MCF 10A (cell line): ENCODE measurements at regions not wholly inside any gene's neighbourhood (a gene's known extent, or its start where the extent isn't known, plus 50 kb on each side); places are given as distances from the start of the nearest gene placed in this dataset.
A peak's percentile ranks its signal among the peaks of the same experiment; 100 is the strongest.

ENCODE experiments used
- BruUV-seq: library from RNA; stranded (reverse); fragments of 400-500 nt; replicated peaks from 2 replicates; lab custom pipeline; 2021; lab: Mats Ljungman, UMichigan
- CTCF ChIA-PET: fragments of 300-600 bp; sonication (Branson Sonifier 250); formaldehyde crosslinking; extraction: SDS; loops from one replicate; lab custom pipeline; 2021; ENCODE audit warnings: antibody characterized with exemption, inconsistent platforms; lab: Yijun Ruan, JAX
- POLR2A ChIA-PET: fragments of 300-600, 350-650 bp; sonication (Branson Sonifier 250); formaldehyde crosslinking; extraction: SDS; loops from one replicate; lab custom pipeline; 2020; ENCODE audit warnings: antibody characterized with exemption, inconsistent platforms; lab: Yijun Ruan, JAX
- DNase-seq: peaks from one replicate; pipeline ENCODE4 v3.0.0-alpha.2; 2018; ENCODE audit not compliant: unreplicated experiment
- H3K27ac Mint-ChIP-seq: one replicate; pipeline ENCODE4 v1.8.0; 2022; ENCODE audit warnings: mild to moderate bottlenecking, low read depth, mixed read lengths; ENCODE audit not compliant: unreplicated experiment
- H3K27me3 Mint-ChIP-seq: one replicate; pipeline ENCODE4 v1.8.0; 2022; ENCODE audit warnings: mixed read lengths; ENCODE audit not compliant: insufficient read depth, unreplicated experiment
- H3K36me3 Mint-ChIP-seq: one replicate; pipeline ENCODE4 v1.8.0; 2022; ENCODE audit warnings: mild to moderate bottlenecking, moderate library complexity, mixed read lengths; ENCODE audit not compliant: insufficient read depth, unreplicated experiment
- H3K4me1 Mint-ChIP-seq: one replicate; pipeline ENCODE4 v1.8.0; 2022; ENCODE audit warnings: mixed read lengths; ENCODE audit not compliant: insufficient read depth, unreplicated experiment
- H3K4me3 Mint-ChIP-seq: one replicate; pipeline ENCODE4 v1.8.0; 2022; ENCODE audit warnings: mild to moderate bottlenecking, moderate library complexity, mixed read lengths; ENCODE audit not compliant: unreplicated experiment
- H3K9me3 Mint-ChIP-seq: one replicate; pipeline ENCODE4 v1.8.0; 2022; ENCODE audit warnings: mixed read lengths; ENCODE audit not compliant: unreplicated experiment
- intact Hi-C: fragments of 100-400 bp; cut with micrococcal nuclease; formaldehyde crosslinking; loops from 2 replicates; pipeline ENCODE4 v1.14.1; 2022
- TF ChIP-seq, protein P1 (sequence below): fragments of 200-600 bp; IDR thresholded peaks from one replicate; pipeline ENCODE4 v1.8.0; 2022; ENCODE audit warnings: antibody characterized with exemption, mild to moderate bottlenecking; ENCODE audit not compliant: unreplicated experiment

- CTCF ChIA-PET = interaction anchor here (0.6 to 5.8 kb wide), 14 partner anchors 14 to 146 kb away, joined by 3 to 66 read pairs (median 4); no protein-coding TSS in a partner anchor
- TF ChIP-seq, protein P1, sequence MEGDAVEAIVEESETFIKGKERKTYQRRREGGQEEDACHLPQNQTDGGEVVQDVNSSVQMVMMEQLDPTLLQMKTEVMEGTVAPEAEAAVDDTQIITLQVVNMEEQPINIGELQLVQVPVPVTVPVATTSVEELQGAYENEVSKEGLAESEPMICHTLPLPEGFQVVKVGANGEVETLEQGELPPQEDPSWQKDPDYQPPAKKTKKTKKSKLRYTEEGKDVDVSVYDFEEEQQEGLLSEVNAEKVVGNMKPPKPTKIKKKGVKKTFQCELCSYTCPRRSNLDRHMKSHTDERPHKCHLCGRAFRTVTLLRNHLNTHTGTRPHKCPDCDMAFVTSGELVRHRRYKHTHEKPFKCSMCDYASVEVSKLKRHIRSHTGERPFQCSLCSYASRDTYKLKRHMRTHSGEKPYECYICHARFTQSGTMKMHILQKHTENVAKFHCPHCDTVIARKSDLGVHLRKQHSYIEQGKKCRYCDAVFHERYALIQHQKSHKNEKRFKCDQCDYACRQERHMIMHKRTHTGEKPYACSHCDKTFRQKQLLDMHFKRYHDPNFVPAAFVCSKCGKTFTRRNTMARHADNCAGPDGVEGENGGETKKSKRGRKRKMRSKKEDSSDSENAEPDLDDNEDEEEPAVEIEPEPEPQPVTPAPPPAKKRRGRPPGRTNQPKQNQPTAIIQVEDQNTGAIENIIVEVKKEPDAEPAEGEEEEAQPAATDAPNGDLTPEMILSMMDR = no peak
- Mint-ChIP-seq H3K4me1 (peaks cover 6% of the 10 kb centered on the region), H3K27me3 (no peaks in the 10 kb centered on the region), H3K9me3 (no peaks in the 10 kb centered on the region), H3K4me3 (no peak overlapping the region), H3K36me3 (no peaks in the 10 kb centered on the region), H3K27ac (no peak overlapping the region)
- intact Hi-C loops = loop anchor here (2.0 kb wide), 1 partner anchor 129 kb away; no protein-coding TSS in a partner anchor
- POLR2A ChIA-PET = interaction anchor here (0.8 to 2.0 kb wide), 2 partner anchors 114 to 129 kb away, joined by 3 to 5 read pairs; no protein-coding TSS in a partner anchor
- no TSS peak for BruUV-seq
- DNase-seq = no peak
Observed at GRCh38 chr4:77471821-77472495, 133.7 kb upstream of the CXCL13 start.

DNA sequence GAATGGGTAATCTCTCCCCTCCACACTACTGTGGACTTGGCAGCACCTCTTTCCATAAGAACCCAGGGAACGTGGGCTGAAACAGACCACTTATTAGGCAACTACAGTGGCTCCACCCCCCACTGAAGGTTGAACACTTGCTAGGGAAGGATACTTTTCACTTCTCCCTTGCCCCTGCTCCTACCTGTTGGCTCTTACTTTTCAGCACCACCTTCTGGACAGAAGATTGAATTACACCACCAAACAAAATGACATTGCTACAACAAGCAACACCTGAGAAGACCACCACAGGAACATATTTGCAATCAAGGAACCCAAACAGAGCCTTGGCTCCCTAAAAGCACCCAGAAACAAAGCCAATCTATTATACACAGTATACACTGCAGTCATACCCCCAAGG lies 132.1 kb upstream of the CXCL13 start:
- no peaks in the 10 kb centered on the region for H3K27me3 Mint-ChIP-seq
- H3K36me3 Mint-ChIP-seq = no peaks in the 10 kb centered on the region
- peak; percentile 51 for DNase-seq
- TF ChIP-seq, protein P1 = peak; percentile 58
- CTCF ChIA-PET = interaction anchor here (0.6 to 5.8 kb wide), 11 partner anchors 9 to 1846 kb away, joined by 3 to 66 read pairs (median 4); no protein-coding TSS in a partner anchor
- peaks cover 6% of the 10 kb centered on the region for H3K4me1 Mint-ChIP-seq
- no peaks in the 10 kb centered on the region for H3K9me3 Mint-ChIP-seq
- intact Hi-C loops = loop anchor here (2.0 kb wide), 1 partner anchor 127 kb away; no protein-coding TSS in a partner anchor
- POLR2A ChIA-PET = no interaction called here
- no peak overlapping the region for H3K4me3 Mint-ChIP-seq
- no TSS peak for BruUV-seq
- no peak overlapping the region for H3K27ac Mint-ChIP-seq

- CTCF ChIA-PET = interaction anchor here (0.6 kb wide), 1 partner anchor 58 kb away, joined by 3 read pairs; no protein-coding TSS in a partner anchor
- POLR2A ChIA-PET = no interaction called here
- Mint-ChIP-seq H3K4me1 (peaks cover 20% of the 10 kb centered on the region), H3K36me3 (no peaks in the 10 kb centered on the region), H3K27ac (peak overlapping the region; percentile 61), H3K4me3 (no peak overlapping the region), H3K27me3 (no peaks in the 10 kb centered on the region), H3K9me3 (no peaks in the 10 kb centered on the region)
- peak; percentile 50 for DNase-seq
- no TSS peak for BruUV-seq
- intact Hi-C loops = loop anchor here (5.0 kb wide), 1 partner anchor 55 kb away; no protein-coding TSS in a partner anchor
- TF ChIP-seq, protein P1 = no peak
Observed at GRCh38 chr4:77481856-77482255, 123.8 kb upstream of the CXCL13 start.

DNA sequence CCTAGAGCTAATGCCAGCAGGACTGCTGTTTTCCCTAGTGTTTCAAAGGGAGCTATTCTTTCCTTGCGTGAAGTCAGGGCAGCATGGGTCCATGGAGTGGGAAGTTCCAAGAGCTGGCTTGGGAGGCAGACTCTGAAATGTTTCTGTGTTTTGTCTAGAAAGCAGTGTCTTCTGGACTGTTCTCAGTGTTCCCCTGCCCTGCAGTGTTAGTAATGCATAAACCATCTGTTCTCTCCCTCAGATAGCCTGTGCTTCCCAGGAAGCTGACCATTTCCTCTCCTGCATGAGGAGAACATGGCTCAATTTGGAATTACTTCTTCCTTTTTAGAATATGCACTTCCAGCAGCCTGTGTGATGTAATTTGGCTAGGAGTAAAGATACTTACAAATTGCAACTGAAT lies 116.7 kb upstream of the CXCL13 start:
- Mint-ChIP-seq H3K27ac (no peak overlapping the region), H3K9me3 (no peaks in the 10 kb centered on the region), H3K27me3 (no peaks in the 10 kb centered on the region), H3K4me3 (no peak overlapping the region), H3K36me3 (no peaks in the 10 kb centered on the region), H3K4me1 (peaks cover 14% of the 10 kb centered on the region)
- no peak for DNase-seq
- intact Hi-C loops = no loop called here
- TF ChIP-seq, protein P1 = no peak
- POLR2A ChIA-PET = no interaction called here
- BruUV-seq = no TSS peak
- CTCF ChIA-PET = interaction anchor here (0.7 to 1.5 kb wide), 5 partner anchors 10 to 210 kb away, joined by 3 to 5 read pairs (median 3); no protein-coding TSS in a partner anchor
